ENCODE measurements at regions not wholly inside any gene's neighbourhood (a gene's known extent, or its start where the extent isn't known, plus 50 kb on each side); places are given as distances from the start of the nearest gene placed in this dataset.

GRCh38 chr13:104823709-104824108, 1711.8 kb downstream of the EFNB2 start:
- intact Hi-C loops (cut with DNase I; ENCODE audit: low total_unique reads): loop anchor here (1.0 kb wide), 1 partner anchor 10 kb away; no protein-coding TSS in a partner anchor
- no peak for TF ChIP-seq POLR2A (IDR thresholded peaks at IDR 0.05)
- no peak for TF ChIP-seq POLR2AphosphoS5 (IDR thresholded peaks at IDR 0.05)
- TF ChIP-seq, protein P1, sequence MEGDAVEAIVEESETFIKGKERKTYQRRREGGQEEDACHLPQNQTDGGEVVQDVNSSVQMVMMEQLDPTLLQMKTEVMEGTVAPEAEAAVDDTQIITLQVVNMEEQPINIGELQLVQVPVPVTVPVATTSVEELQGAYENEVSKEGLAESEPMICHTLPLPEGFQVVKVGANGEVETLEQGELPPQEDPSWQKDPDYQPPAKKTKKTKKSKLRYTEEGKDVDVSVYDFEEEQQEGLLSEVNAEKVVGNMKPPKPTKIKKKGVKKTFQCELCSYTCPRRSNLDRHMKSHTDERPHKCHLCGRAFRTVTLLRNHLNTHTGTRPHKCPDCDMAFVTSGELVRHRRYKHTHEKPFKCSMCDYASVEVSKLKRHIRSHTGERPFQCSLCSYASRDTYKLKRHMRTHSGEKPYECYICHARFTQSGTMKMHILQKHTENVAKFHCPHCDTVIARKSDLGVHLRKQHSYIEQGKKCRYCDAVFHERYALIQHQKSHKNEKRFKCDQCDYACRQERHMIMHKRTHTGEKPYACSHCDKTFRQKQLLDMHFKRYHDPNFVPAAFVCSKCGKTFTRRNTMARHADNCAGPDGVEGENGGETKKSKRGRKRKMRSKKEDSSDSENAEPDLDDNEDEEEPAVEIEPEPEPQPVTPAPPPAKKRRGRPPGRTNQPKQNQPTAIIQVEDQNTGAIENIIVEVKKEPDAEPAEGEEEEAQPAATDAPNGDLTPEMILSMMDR (IDR thresholded peaks at IDR 0.05): no peak
- H3K36me3 ChIP-seq: no peaks in the 10 kb centered on the region
- H3K9me3 ChIP-seq: no peaks in the 10 kb centered on the region
- DNase-seq (ENCODE audit: low spot score in 2 of 2): no peak
- H3K4me1 ChIP-seq: no peaks in the 10 kb centered on the region
- no peaks in the 10 kb centered on the region for H3K27me3 ChIP-seq
- no peak overlapping the region for H3K4me3 ChIP-seq
- no peak overlapping the region for H3K27ac ChIP-seq

GRCh38 chr13:104823071-104823470, 1712.4 kb downstream of the EFNB2 start:
- no peak for DNase-seq (ENCODE audit: low spot score in 2 of 2)
- no peak for TF ChIP-seq POLR2AphosphoS5 (IDR thresholded peaks at IDR 0.05)
- TF ChIP-seq POLR2A (IDR thresholded peaks at IDR 0.05): no peak
- TF ChIP-seq, protein P1 (IDR thresholded peaks at IDR 0.05): no peak
- no peak overlapping the region for H3K27ac ChIP-seq
- intact Hi-C loops (cut with DNase I; ENCODE audit: low total_unique reads): no loop called here
- H3K27me3 ChIP-seq: no peaks in the 10 kb centered on the region
- H3K9me3 ChIP-seq: no peaks in the 10 kb centered on the region
- H3K36me3 ChIP-seq: no peaks in the 10 kb centered on the region
- no peaks in the 10 kb centered on the region for H3K4me1 ChIP-seq
- H3K4me3 ChIP-seq: no peak overlapping the region

DNA sequence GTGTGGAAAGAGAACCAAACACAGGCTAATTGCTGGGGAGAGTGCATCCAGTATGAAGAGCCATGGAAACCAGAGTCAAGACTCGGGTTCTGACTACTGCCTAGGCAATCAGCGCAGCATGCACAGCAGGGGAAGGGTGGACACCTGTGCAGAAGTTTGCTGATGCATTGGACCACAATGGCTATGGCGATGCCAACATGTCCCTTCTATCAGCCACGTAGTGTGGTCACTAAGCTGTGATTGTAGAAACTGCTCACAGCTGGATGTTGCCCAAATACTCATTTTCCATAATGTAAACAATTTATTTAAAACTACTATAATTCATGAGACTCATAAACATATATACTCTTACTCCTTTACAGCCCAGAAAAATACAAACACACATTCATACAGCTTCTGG, 1718.2 kb downstream of the EFNB2 start:
- intact Hi-C loops (cut with DNase I; ENCODE audit: low total_unique reads): no loop called here
- no peaks in the 10 kb centered on the region for H3K27me3 ChIP-seq
- TF ChIP-seq, protein P1 (IDR thresholded peaks at IDR 0.05): no peak
- TF ChIP-seq POLR2AphosphoS5 (IDR thresholded peaks at IDR 0.05) (no peak), POLR2A (IDR thresholded peaks at IDR 0.05) (no peak)
- H3K9me3 ChIP-seq: no peaks in the 10 kb centered on the region
- no peaks in the 10 kb centered on the region for H3K4me1 ChIP-seq
- no peak for DNase-seq (ENCODE audit: low spot score in 2 of 2)
- H3K4me3 ChIP-seq: no peak overlapping the region
- no peak overlapping the region for H3K27ac ChIP-seq
- no peaks in the 10 kb centered on the region for H3K36me3 ChIP-seq

DNA sequence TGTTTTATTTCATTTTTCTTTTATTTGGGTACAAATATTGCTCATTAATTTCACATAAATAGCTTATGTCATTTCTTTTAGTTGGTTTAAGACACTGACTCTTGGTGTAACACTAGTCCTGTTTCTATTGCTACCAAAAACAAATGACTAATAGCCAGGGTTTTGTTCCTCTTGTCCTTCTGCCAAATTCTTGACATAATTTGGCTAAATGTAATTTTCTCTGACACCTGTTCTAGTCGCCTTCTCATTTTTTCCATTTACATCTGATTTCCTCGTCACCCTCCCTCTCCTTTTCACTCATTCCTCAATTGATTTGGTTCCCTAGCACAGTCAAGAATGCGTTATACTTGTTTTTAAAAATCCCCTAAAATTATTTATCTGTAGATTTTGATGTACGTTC, 1718.7 kb downstream of the EFNB2 start:
- Histone ChIP-seq H3K36me3 (no peaks in the 10 kb centered on the region), H3K4me3 (no peak overlapping the region), H3K27me3 (no peaks in the 10 kb centered on the region), H3K9me3 (no peaks in the 10 kb centered on the region), H3K4me1 (no peaks in the 10 kb centered on the region), H3K27ac (no peak overlapping the region)
- DNase-seq (ENCODE audit: low spot score in 2 of 2): no peak
- TF ChIP-seq POLR2A (IDR thresholded peaks at IDR 0.05) (no peak), POLR2AphosphoS5 (IDR thresholded peaks at IDR 0.05) (no peak)
- TF ChIP-seq, protein P1 (IDR thresholded peaks at IDR 0.05): no peak
- intact Hi-C loops (cut with DNase I; ENCODE audit: low total_unique reads): no loop called here

DNA sequence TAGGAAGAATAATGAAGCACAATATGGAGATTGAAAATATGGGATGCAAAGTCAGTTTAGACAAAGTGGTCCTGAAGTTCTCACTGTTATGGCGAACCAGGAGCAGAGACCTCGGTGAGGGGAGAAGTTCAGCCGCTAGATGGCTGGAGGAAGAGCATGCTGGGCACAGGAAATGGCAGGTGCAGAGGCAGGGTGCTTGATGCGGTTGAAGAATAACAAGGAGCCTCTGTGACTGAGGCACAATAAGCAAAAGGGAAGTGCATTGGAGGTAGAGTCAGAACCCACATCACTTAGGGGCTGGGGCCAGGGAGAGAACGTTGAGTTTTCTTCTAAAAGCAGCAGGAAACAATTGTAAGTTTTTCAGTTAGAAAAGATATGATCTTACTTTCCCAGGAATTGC, 1725.2 kb downstream of the EFNB2 start:
- Histone ChIP-seq H3K36me3 (no peaks in the 10 kb centered on the region), H3K27ac (no peak overlapping the region), H3K27me3 (no peaks in the 10 kb centered on the region), H3K9me3 (no peaks in the 10 kb centered on the region), H3K4me1 (no peaks in the 10 kb centered on the region), H3K4me3 (no peak overlapping the region)
- no peak for TF ChIP-seq POLR2A (IDR thresholded peaks at IDR 0.05)
- TF ChIP-seq, protein P1 (IDR thresholded peaks at IDR 0.05): no peak
- no peak for TF ChIP-seq POLR2AphosphoS5 (IDR thresholded peaks at IDR 0.05)
- no peak for DNase-seq (ENCODE audit: low spot score in 2 of 2)
- intact Hi-C loops (cut with DNase I; ENCODE audit: low total_unique reads): no loop called here

All from breast epithelium (tissue), 4 donors.